ENCODE measurements at regions not wholly inside any gene's neighbourhood (a gene's known extent, or its start where the extent isn't known, plus 50 kb on each side); places are given as distances from the start of the nearest gene placed in this dataset.

- peaks cover 0 to 4% (median 2%) of the 10 kb centered on the region in 3 donors for H3K9me3 ChIP-seq (ENCODE audit: control extremely low read depth in 1 of 3, control insufficient read depth in 2 of 3, insufficient read depth in 1 of 3, low read length in 2 of 3)
- no peaks in the 10 kb centered on the region for H3K36me3 ChIP-seq (replicated peaks in 1 of 2; ENCODE audit: control extremely low read depth in 1 of 2, control insufficient read depth in 1 of 2, extremely low read depth in 1 of 2, insufficient read depth in 2 of 2, low read length in 1 of 2)
- no peaks in the 10 kb centered on the region for H3K4me1 ChIP-seq (ENCODE audit: control insufficient read depth in 2 of 2, insufficient read depth in 2 of 2, low read length in 2 of 2)
- Mint-ChIP-seq H3K27me3 (no peaks in the 10 kb centered on the region), H3K4me3 (no peak overlapping the region), H3K4me1 (no peaks in the 10 kb centered on the region), H3K27ac (no peak overlapping the region), H3K9me3 (ENCODE audit: insufficient read depth) (peaks cover 12% of the 10 kb centered on the region)
- DNase-seq: no peak
- intact Hi-C loops (cut with micrococcal nuclease): no loop called here
- 60% methylated on average over 1 of the region's 2 CpGs for WGBS (ENCODE audit: insufficient coverage)
- no peak overlapping the region for H3K4me2 ChIP-seq (replicated peaks; ENCODE audit: low read depth, low read length, poor library complexity, severe bottlenecking)
- H3K27me3 ChIP-seq (replicated peaks in 1 of 4; ENCODE audit: control extremely low read depth in 1 of 4, control insufficient read depth in 3 of 4, insufficient read depth in 4 of 4, low read length in 3 of 4): no peaks in the 10 kb centered on the region
- no peaks in the 10 kb centered on the region for H3K79me2 ChIP-seq (ENCODE audit: control insufficient read depth, insufficient read depth, low read length)
- H3K9ac ChIP-seq (ENCODE audit: low read length): no peak overlapping the region
- no peak for ATAC-seq (ENCODE audit: low read depth)
- no peaks in the 10 kb centered on the region for H4K20me1 ChIP-seq (ENCODE audit: control insufficient read depth, insufficient read depth, low read length, poor library complexity, severe bottlenecking)
- no peak overlapping the region for H3K4me3 ChIP-seq (ENCODE audit: control extremely low read depth in 1 of 5, extremely low read depth in 1 of 5, insufficient read depth in 1 of 5, low read depth in 2 of 5, low read length in 4 of 5)
- ChIA-PET POLR2A (no interaction called here), CTCF (interaction anchor here (0.8 kb wide), 1 partner anchor 339 kb away, joined by 3 read pairs; no protein-coding TSS in a partner anchor)
- TF ChIP-seq EZH2 (IDR thresholded peaks at IDR 0.05; ENCODE audit: borderline replicate concordance, insufficient read depth, low read depth, low read length, poor library complexity, severe bottlenecking): no peak
- no peak for TF ChIP-seq CTCF (IDR thresholded peaks at IDR 0.05)
- H3K27ac ChIP-seq (ENCODE audit: low read length in 2 of 2): no peak overlapping the region
- no peak overlapping the region for H2AFZ ChIP-seq (ENCODE audit: insufficient read depth, low read depth, low read length, poor library complexity, severe bottlenecking)
Measured at GRCh38 chr6:148602136-148602535, 144.7 kb upstream of the UST start.

- 94% methylated on average over 8 of the region's 10 CpGs for WGBS (ENCODE audit: insufficient coverage)
- intact Hi-C loops (cut with micrococcal nuclease): no loop called here
- Histone ChIP-seq H4K20me1 (ENCODE audit: control insufficient read depth, insufficient read depth, low read length, poor library complexity, severe bottlenecking) (no peaks in the 10 kb centered on the region), H3K9me3 (ENCODE audit: control extremely low read depth in 1 of 3, control insufficient read depth in 2 of 3, insufficient read depth in 1 of 3, low read length in 2 of 3) (no peaks in the 10 kb centered on the region), H3K4me3 (ENCODE audit: control extremely low read depth in 1 of 5, extremely low read depth in 1 of 5, insufficient read depth in 1 of 5, low read depth in 2 of 5, low read length in 4 of 5) (no peak overlapping the region), H3K4me2 (replicated peaks; ENCODE audit: low read depth, low read length, poor library complexity, severe bottlenecking) (no peak overlapping the region), H3K27ac (ENCODE audit: low read length in 2 of 2) (no peak overlapping the region), H3K4me1 (ENCODE audit: control insufficient read depth in 2 of 2, insufficient read depth in 2 of 2, low read length in 2 of 2) (no peaks in the 10 kb centered on the region), H3K79me2 (ENCODE audit: control insufficient read depth, insufficient read depth, low read length) (no peaks in the 10 kb centered on the region), H2AFZ (ENCODE audit: insufficient read depth, low read depth, low read length, poor library complexity, severe bottlenecking) (no peak overlapping the region), H3K27me3 (replicated peaks in 1 of 4; ENCODE audit: control extremely low read depth in 1 of 4, control insufficient read depth in 3 of 4, insufficient read depth in 4 of 4, low read length in 3 of 4) (no peaks in the 10 kb centered on the region), H3K9ac (ENCODE audit: low read length) (no peak overlapping the region), H3K36me3 (replicated peaks in 1 of 2; ENCODE audit: control extremely low read depth in 1 of 2, control insufficient read depth in 1 of 2, extremely low read depth in 1 of 2, insufficient read depth in 2 of 2, low read length in 1 of 2) (no peaks in the 10 kb centered on the region)
- DNase-seq: peak; percentile 12
- H3K4me3 Mint-ChIP-seq: no peak overlapping the region
- no peaks in the 10 kb centered on the region for H3K27me3 Mint-ChIP-seq
- H3K4me1 Mint-ChIP-seq: peaks cover 2% of the 10 kb centered on the region
- ChIA-PET POLR2A (no interaction called here), CTCF (interaction anchor here (0.7 to 1.0 kb wide), 2 partner anchors 87 to 1139 kb away, joined by 3 read pairs; no protein-coding TSS in a partner anchor)
- no peaks in the 10 kb centered on the region for H3K9me3 Mint-ChIP-seq (ENCODE audit: insufficient read depth)
- TF ChIP-seq CTCF (IDR thresholded peaks at IDR 0.05) (peak; percentile 15), EZH2 (IDR thresholded peaks at IDR 0.05; ENCODE audit: borderline replicate concordance, insufficient read depth, low read depth, low read length, poor library complexity, severe bottlenecking) (no peak)
- ATAC-seq (ENCODE audit: low read depth): no peak
- H3K27ac Mint-ChIP-seq: no peak overlapping the region
Measured at GRCh38 chr6:148608199-148608951, 138.5 kb upstream of the UST start.

All from B cell (primary cell).